Motor neuron (in vitro differentiated cells): ENCODE measurements at regions not wholly inside any gene's neighbourhood (a gene's known extent, or its start where the extent isn't known, plus 50 kb on each side); places are given as distances from the start of the nearest gene placed in this dataset.
A peak's percentile ranks its signal among the peaks of the same experiment; 100 is the strongest.

ENCODE experiments used
- ATAC-seq, 8 experiments: fragments of 200-7000 bp; cut with Tn5 transposase; replicated peaks in 6 of 8; 2 replicates each; pipeline ENCODE4 v1.8.0; 2021; ENCODE audit warnings: mild to moderate bottlenecking in 8 of 8, moderate library complexity in 8 of 8
- H3K27ac ChIP-seq, 2 donors: fragments of 250-450 bp; sonication (Bioruptor Pico); 2 replicates each; pipeline ENCODE4 v1.9.0; 2021; ENCODE audit warnings: antibody characterized with exemption in 2 of 2, mild to moderate bottlenecking in 2 of 2, moderate library complexity in 1 of 2
- H3K4me1 ChIP-seq, 2 donors: fragments of 250-450 bp; sonication (Bioruptor Pico); replicated peaks in 1 of 2; 2 replicates each; pipeline ENCODE4 v1.6.1; 2021; ENCODE audit warnings: antibody characterized with exemption in 2 of 2, mild to moderate bottlenecking in 2 of 2, moderate library complexity in 1 of 2
- H3K4me3 ChIP-seq, 5 donors: fragments of 250-450 bp; sonication (Bioruptor Pico); 2 replicates each; pipeline ENCODE4 v1.9.0; 2021; ENCODE audit warnings: antibody characterized with exemption in 5 of 5, mild to moderate bottlenecking in 5 of 5, moderate library complexity in 4 of 5
- WGBS, 10 experiments: fragments of 450-650 bp; shearing (Covaris generic); methylation state at CpG; one replicate each; pipeline ENCODE4 v1.0.0; 2022; 5-methylcytosine and 5-hydroxymethylcytosine counted together
- in situ Hi-C, 9 experiments: fragments of 400-800 bp; cut with MboI; loops; one replicate each; pipeline ENCODE4 v1.15.0; 2021; ENCODE audit warnings: low sequenced_read_pairs in 9 of 9, low pct_unique_long_range_greater_than_20kb in 2 of 9; ENCODE audit not compliant: unreplicated experiment in 9 of 9

DNA sequence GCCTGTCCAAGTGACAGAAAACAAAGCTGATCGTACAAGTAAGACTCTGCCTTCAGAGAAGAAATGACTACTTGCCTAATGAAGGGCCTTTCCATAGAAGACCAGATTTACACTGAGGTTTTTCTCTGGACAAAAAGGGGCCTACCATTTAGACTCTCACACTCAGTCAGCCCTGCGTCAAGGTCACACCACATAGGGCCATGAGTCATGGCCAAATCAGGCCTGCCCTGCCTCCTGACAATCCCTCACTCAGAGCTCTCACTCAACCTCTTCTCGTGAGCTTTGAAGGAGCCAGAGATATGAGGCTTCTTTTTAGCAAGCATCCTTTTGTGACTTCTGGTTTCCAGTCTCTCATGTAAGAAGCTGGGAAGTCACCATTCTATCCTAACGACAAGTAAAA lies 68.1 kb upstream of the NMNAT3 start:
- no peak overlapping the region for H3K4me3 ChIP-seq
- peaks cover 0 to 11% of the 10 kb centered on the region in 2 donors for H3K4me1 ChIP-seq
- peak in 5 of 8 experiments; percentile 43 to 90 (median 58) for ATAC-seq
- in situ Hi-C loops, result no loop called here
- WGBS, 10 experiments, result 0 to 86% (median 77%) methylated on average over 1 to 4 of the region's 4 CpGs
- H3K27ac ChIP-seq, result no peak overlapping the region

DNA sequence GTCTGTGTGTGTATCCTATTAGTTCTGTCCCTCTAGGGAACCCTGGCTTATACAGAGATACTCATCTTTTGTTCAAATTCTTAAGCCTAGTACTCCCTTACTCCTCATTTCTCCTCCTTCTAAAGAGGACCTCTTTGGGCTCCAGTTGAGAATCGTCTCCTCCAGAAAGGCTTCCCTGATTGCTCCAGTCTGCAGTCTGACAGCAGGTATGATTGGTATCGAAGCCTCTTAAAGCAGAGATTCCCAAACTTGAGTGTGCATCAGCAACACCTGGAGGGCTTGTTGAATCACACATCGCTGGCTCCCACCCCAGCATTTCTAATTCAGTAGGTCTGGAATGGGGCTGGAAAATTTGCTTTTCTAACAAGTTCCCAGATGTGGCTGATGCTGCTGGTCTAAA lies 60.9 kb upstream of the NMNAT3 start:
- in situ Hi-C loops, result no loop called here
- no peaks in the 10 kb centered on the region for H3K4me1 ChIP-seq
- no peak for ATAC-seq
- no peak overlapping the region for H3K27ac ChIP-seq
- WGBS, 10 experiments, result 71 to 100% (median 90%) methylated on average over 1 to 3 of the region's 3 CpGs; no CpG with 5 or more reads in 7 of the 10 experiments
- H3K4me3 ChIP-seq, result no peak overlapping the region

DNA sequence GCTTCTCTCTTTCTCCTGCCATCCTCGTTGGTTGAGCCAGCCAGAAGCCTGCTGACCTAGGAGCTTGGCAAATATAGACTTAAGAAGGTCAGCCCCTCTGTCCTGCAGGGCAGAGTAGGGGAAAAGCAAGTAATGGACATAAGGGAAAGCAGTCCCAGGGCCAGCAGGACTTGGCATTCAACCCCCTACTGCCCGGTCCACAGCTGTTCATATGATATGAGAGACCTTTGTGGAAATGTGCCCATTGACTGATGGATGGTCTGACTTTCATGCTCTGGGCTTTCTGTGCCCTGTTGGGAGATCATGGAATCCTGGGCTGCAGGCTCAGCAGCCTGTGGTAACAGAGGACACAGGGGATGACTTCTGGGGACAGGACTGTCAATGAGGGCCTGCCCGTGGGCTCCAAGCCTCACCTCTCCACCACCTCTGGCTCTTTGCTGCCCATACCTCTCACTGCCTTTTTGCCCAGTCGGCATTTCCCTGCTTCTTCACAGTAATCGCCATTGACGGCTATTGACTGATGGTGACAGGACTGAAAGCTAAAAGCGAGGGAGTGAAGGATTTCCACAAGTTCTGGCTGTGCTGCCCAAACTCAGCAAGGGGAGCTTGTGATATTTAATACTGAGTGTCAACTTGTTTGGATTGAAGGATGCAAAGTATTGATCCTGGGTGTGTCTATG lies 60.0 kb upstream of the NMNAT3 start:
- WGBS, 10 experiments, result 0 to 90% (median 71%) methylated on average over 1 to 4 of the region's 7 CpGs; no CpG with 5 or more reads in 2 of the 10 experiments
- Histone ChIP-seq H3K4me3 (no peak overlapping the region), H3K4me1 (no peaks in the 10 kb centered on the region), H3K27ac (no peak overlapping the region)
- no peak for ATAC-seq
- in situ Hi-C loops, result no loop called here

DNA sequence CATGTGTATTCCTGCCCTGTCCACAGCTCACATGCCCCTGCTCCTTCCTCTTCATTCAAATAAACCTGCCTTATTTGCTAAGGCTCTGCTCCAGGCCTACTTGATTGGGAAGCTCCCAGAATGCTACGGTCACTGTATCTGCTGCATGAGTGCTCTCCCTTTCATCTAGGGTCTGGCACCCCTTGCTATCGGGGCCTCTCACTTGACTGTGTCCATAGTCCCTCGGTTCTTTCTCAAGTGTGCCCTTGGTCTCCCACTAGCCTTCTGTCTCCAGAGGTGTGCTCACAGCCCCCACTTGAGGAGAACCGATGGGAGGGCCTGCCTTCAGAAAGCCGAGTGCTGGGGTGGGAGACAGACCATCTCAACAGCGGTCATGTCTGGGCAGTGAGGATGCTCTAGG lies 57.4 kb upstream of the NMNAT3 start:
- 0 to 100% (median 54%) methylated on average over 1 to 4 of the region's 6 CpGs; no CpG with 5 or more reads in 3 of the 10 experiments for WGBS, 10 experiments
- no peak for ATAC-seq
- Histone ChIP-seq H3K27ac (no peak overlapping the region), H3K4me1 (no peaks in the 10 kb centered on the region), H3K4me3 (no peak overlapping the region)
- in situ Hi-C loops, result no loop called here

DNA sequence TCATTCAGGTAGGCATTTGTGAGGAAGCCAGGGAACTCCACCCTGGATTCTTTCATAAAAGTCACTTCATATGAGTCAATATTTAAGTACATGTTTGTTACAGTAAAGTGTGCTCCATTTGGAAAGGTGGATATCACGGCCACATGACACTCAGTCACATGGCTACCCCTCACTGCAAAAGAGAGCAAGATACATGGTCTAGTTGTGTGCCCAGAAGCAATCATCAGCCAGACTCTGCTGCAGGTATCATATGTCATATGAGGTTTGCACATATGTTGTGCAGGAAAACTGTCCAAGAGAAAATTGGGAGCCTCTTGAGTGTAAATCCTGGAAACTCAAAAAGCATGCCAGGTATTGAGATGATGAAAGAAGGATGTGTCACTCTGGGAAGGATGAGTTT lies 55.0 kb upstream of the NMNAT3 start:
- no peak overlapping the region for H3K27ac ChIP-seq
- H3K4me3 ChIP-seq, result no peak overlapping the region
- in situ Hi-C loops, result no loop called here
- peaks cover 0 to 11% of the 10 kb centered on the region in 2 donors for H3K4me1 ChIP-seq
- 0 to 100% (median 60%) methylated on average over 1 of the region's 1 CpG; no CpG with 5 or more reads in 6 of the 10 experiments for WGBS, 10 experiments
- ATAC-seq, result no peak

DNA sequence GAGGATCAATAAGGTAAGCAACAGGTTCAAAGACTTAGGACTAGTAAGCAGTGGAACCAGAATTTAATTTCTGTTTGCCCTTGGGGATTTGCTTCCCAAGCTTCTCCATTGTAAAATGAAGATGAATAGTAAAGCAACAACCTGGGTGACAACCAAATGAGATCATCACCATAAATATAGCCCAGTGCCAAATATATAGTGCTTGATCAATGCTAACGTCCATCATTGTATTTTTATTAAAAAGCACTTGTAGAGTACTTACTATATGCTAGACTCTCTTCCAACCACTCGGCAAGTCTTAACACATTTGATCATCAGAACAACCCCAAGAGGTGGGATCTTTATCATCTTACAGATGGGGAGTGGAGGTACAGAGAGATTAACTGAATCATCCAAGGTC lies 51.5 kb upstream of the NMNAT3 start:
- no peak overlapping the region for H3K27ac ChIP-seq
- ATAC-seq, result peak in 5 of 8 experiments; percentile 36 to 65 (median 49)
- 0 to 88% (median 48%) methylated on average over 1 to 2 of the region's 2 CpGs; no CpG with 5 or more reads in 4 of the 10 experiments for WGBS, 10 experiments
- H3K4me3 ChIP-seq, result no peak overlapping the region
- in situ Hi-C loops, result no loop called here
- H3K4me1 ChIP-seq, result peaks cover 0 to 11% of the 10 kb centered on the region in 2 donors

DNA sequence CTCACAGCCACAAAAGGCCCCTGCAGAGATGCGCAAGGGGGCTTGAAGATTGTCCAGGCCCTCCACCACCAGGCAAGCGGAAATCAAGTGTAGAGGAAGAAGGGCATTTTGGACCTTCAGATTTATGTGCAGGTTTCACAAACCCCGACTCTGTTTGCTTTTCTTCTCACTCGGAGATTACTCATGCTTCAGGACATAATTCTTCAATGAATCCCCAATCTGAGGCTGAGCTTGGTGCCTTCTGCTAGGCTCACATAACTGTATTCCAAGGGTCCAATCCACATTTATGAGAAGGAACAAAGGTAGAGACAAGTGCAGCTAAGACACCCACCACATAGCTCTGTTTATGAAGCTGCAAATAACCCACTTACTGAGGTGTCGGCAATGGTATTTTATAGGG lies 50.6 kb upstream of the NMNAT3 start:
- Histone ChIP-seq H3K27ac (no peak overlapping the region), H3K4me3 (no peak overlapping the region), H3K4me1 (peaks cover 0 to 11% of the 10 kb centered on the region in 2 donors)
- ATAC-seq, result no peak
- in situ Hi-C loops, result no loop called here
- WGBS, 10 experiments, result 31 to 100% (median 86%) methylated on average over 1 to 5 of the region's 5 CpGs; no CpG with 5 or more reads in 3 of the 10 experiments
